ENCODE measurements at regions not wholly inside any gene's neighbourhood (a gene's known extent, or its start where the extent isn't known, plus 50 kb on each side); places are given as distances from the start of the nearest gene placed in this dataset.
A peak's percentile ranks its signal among the peaks of the same experiment; 100 is the strongest.
"Not testable (repeated sequence)": the region's sequence is repeated elsewhere in the genome, so short reads cannot be mapped to it uniquely, and the experiment has no call there.

DNA sequence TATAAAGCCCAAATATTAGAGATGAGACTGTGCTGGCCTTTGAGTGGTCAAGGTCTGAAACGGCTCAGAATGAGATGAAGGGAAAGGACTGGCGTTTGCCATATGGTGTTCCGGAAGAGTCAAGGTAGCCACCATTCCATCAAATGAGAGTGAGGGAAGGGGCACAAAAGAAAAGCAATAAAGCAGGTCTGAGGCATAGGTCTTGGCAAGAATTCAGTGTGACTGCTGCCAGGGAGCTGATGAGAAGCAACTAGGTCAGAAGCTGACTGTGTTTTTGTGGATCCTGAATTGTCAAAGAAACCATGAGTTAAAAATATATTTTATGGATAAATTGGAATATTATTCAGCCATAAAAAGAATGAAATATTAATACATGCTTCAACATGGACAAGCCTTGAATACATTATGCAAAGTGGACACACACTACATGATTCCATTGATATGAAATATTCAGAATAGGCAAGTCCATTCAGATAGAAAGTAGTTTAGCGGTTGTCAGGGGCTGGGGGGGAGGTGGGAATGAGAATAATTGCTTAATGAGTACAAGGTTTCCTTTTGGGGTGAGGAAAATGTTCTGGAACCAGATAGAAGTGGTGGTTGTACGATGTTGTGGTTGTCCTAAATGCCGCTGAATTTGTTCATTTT, 374.6 kb downstream of the ANAPC1 start:
- H3K4me3 ChIP-seq; intact Hi-C loops (cut with DNase I): not testable (repeated sequence)

DNA sequence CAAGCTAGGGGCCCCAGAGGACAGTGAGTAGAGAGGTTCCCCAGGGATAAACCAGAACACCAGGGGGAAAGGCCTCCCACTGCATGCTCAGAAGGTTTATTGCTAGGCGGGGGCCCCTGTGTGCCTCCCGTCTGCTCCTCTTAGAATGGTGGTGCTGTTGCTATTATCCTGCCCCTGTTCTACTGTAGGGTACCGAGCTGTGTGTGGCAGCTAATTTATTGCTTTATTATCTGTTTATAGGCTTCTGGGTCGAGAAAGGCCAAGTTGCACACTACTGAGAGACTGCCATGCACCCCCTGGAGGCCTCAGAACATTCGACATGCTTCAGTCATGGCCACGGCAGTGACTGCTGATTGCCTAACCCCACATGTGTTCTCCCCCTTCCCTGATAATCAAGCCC, 373.6 kb downstream of the ANAPC1 start:
- intact Hi-C loops (cut with DNase I); FAIRE-seq; H3K27me3 ChIP-seq; H3K4me3 ChIP-seq; H3K4me1 ChIP-seq; ATAC-seq; DNase-seq; H3K36me3 ChIP-seq; H3K27ac ChIP-seq; H3K9me3 ChIP-seq: not testable (repeated sequence)
- 76 to 94% methylated on average over 3 to 5 of the region's 6 CpGs for WGBS, 2 donors

More for the DNA sequence above, 374.6 kb downstream of the ANAPC1 start:
- not testable (repeated sequence) for H3K9me3 ChIP-seq, H3K36me3 ChIP-seq, ATAC-seq, H3K27ac ChIP-seq, H3K27me3 ChIP-seq, H3K4me1 ChIP-seq, DNase-seq, FAIRE-seq
- WGBS, 2 donors: 71 to 80% methylated on average over 6 of the region's 6 CpGs

DNA sequence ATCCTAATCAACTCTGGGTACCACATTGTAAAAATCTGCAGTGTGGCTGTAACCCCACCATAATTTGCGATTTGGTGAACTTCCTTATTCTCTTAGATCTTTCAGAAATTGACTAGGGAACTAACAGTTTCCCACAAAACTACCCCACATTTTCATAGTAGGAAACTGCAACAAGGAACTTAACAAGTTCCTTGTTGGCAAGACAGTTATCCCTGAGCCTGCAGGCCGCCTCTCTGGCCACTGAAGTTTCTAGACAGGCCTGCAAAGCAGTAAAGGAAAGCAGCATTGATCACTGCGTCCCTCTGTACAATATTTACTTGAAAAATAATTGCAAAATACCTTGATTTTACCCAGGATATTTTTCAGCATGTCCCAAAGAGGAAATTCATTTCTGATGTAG, 372.9 kb downstream of the ANAPC1 start:
- H3K4me1 ChIP-seq: not testable (repeated sequence)

DNA sequence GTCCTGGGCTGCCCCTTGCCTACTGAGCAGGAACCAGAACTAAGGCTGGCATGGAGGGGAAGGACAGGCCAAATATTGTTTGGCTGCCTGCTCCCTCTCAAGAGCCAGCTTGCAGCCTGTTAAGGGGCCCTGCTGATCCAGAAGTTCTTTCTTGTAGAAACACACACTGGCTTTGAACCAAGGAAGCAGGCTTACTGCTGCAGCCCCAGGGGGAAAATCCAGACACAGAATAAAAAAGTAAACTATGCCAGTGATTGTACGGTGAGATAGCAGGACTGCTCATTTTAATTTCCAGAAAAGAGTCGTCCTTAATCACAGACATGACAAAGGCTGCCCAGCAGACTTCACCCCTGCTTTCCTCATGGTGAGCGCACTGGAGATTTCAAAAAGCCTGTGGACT, 371.6 kb downstream of the ANAPC1 start:
- H3K9me3 ChIP-seq; H3K4me1 ChIP-seq; H3K27me3 ChIP-seq; H3K4me3 ChIP-seq; intact Hi-C loops (cut with DNase I); H3K36me3 ChIP-seq; H3K27ac ChIP-seq; FAIRE-seq; DNase-seq: not testable (repeated sequence)
- 35 to 53% methylated on average over 2 of the region's 3 CpGs for WGBS, 2 donors
- ATAC-seq: peak in 3 of 4 donors; percentile 8 to 34 (median 24)

More for the DNA sequence above, 372.9 kb downstream of the ANAPC1 start:
- H3K36me3 ChIP-seq; H3K4me3 ChIP-seq; H3K27me3 ChIP-seq; intact Hi-C loops (cut with DNase I); DNase-seq; FAIRE-seq; H3K27ac ChIP-seq; H3K9me3 ChIP-seq: not testable (repeated sequence)
- WGBS, 2 donors: 67 to 76% methylated on average over 3 of the region's 3 CpGs
- ATAC-seq: peak in 2 of 4 donors; percentile 47 to 51

DNA sequence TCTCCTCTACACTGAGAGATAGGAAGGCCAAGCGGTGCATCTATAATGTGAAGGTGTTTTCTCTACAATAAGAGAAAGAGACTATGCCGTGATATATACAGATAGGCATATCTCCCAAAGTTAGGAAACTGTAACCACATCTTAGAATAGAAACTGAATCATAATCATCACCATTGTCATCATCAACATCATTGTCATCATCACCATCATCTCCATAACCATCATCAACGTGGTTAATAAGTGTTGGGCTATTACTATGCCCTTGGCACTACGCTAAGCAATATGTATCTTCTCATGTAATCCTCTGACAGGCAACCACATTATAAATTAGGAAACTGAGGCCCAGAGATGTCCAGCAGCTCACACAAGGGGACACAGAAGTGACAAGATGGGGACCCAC, 369.9 kb downstream of the ANAPC1 start:
- intact Hi-C loops (cut with DNase I); H3K36me3 ChIP-seq; H3K27me3 ChIP-seq; H3K27ac ChIP-seq; DNase-seq; H3K4me3 ChIP-seq; FAIRE-seq; H3K4me1 ChIP-seq; H3K9me3 ChIP-seq; ATAC-seq: not testable (repeated sequence)
- 71 to 84% methylated on average over 3 of the region's 4 CpGs for WGBS, 2 donors

DNA sequence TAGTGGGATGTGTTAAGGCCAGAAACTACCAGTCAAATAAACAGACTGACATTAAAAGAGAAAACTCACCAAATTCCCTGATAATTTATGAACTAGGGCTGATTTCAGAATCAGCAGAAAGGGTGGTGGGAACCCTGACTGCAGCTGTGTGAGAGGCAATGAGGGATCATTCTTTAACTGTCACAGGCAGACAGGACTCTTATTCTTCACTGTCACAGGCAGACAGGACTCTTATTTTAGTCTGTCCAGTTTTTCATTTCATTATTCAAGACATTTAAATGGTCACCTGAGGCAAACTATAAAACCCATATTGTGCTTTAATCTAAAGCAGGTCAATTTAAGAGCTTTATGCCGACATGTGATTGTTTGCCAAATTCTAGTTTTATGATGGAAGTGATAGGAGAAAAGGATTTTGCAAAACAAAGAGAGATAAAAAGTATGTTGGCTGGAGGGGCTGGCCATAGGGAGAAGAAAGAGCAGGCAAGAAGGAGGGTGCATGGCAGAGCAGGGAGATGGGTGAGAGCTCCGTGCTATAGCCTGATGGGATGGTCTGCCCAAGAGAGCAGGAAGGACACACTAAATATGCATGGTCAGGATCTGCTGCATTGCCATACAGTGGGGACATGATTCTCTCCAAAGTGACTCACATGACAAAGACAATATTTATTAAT, 366.8 kb downstream of the ANAPC1 start:
- H3K4me1 ChIP-seq; ATAC-seq; H3K4me3 ChIP-seq; DNase-seq; H3K27me3 ChIP-seq; intact Hi-C loops (cut with DNase I); H3K27ac ChIP-seq; H3K9me3 ChIP-seq; H3K36me3 ChIP-seq; FAIRE-seq: not testable (repeated sequence)
- 41 to 58% methylated on average over 1 of the region's 2 CpGs for WGBS, 2 donors

DNA sequence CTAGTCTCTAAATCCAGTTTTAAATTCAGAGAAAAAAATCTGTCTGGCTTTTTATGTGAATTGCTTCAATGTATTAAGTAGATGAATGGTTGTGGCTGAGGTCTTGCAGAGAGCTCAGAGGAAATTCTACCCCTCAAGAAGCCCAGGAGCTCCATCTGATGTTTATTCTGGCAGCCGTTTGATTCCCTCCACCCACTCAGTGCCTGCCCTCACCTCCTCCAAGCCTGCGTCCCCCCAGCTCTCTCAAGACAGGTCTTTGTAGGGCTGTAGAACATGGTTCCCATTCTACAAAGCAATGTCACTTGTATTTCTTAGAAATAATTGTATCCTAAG, 366.3 kb downstream of the ANAPC1 start:
- H3K9me3 ChIP-seq; H3K27me3 ChIP-seq; ATAC-seq; H3K4me3 ChIP-seq; H3K36me3 ChIP-seq; FAIRE-seq; DNase-seq; H3K27ac ChIP-seq; intact Hi-C loops (cut with DNase I); H3K4me1 ChIP-seq: not testable (repeated sequence)
- 64 to 68% methylated on average over 2 of the region's 2 CpGs for WGBS, 2 donors

DNA sequence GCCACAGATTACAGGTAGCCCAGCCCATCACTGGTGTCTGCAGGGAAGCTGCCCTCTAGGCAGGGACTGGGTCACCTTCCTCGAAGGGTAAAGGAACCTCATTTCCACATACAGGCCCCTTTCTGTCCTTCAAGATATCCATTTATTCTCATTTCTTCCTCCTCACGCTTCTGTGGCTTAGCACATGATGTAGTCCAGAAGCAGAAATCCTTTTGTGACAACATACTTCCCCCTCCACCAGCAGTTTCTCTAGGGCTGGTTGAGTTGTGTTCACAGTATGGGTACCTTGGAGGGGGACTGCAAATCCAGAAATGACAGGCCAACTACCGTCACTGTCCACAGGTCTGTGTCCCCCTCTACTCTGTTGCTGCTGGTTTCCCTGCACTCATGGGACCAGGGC, 364.9 kb downstream of the ANAPC1 start:
- peak in 2 of 4 donors; percentile 25 to 49 for ATAC-seq
- Histone ChIP-seq H3K4me3 (no peak overlapping the region), H3K27me3 (no peaks in the 10 kb centered on the region), H3K9me3 (no peaks in the 10 kb centered on the region), H3K27ac (no peak overlapping the region), H3K36me3 (no peaks in the 10 kb centered on the region), H3K4me1 (peaks cover 0 to 7% (median 0%) of the 10 kb centered on the region in 3 donors)
- 69 to 84% methylated on average over 3 of the region's 3 CpGs for WGBS, 2 donors
- no peak for DNase-seq
- FAIRE-seq: no peak
- intact Hi-C loops (cut with DNase I): no loop called here
- TF ChIP-seq, protein P1, sequence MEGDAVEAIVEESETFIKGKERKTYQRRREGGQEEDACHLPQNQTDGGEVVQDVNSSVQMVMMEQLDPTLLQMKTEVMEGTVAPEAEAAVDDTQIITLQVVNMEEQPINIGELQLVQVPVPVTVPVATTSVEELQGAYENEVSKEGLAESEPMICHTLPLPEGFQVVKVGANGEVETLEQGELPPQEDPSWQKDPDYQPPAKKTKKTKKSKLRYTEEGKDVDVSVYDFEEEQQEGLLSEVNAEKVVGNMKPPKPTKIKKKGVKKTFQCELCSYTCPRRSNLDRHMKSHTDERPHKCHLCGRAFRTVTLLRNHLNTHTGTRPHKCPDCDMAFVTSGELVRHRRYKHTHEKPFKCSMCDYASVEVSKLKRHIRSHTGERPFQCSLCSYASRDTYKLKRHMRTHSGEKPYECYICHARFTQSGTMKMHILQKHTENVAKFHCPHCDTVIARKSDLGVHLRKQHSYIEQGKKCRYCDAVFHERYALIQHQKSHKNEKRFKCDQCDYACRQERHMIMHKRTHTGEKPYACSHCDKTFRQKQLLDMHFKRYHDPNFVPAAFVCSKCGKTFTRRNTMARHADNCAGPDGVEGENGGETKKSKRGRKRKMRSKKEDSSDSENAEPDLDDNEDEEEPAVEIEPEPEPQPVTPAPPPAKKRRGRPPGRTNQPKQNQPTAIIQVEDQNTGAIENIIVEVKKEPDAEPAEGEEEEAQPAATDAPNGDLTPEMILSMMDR (IDR thresholded peaks at IDR 0.05): no peak
